ENCODE measurements at regions not wholly inside any gene's neighbourhood (a gene's known extent, or its start where the extent isn't known, plus 50 kb on each side); places are given as distances from the start of the nearest gene placed in this dataset.

DNA sequence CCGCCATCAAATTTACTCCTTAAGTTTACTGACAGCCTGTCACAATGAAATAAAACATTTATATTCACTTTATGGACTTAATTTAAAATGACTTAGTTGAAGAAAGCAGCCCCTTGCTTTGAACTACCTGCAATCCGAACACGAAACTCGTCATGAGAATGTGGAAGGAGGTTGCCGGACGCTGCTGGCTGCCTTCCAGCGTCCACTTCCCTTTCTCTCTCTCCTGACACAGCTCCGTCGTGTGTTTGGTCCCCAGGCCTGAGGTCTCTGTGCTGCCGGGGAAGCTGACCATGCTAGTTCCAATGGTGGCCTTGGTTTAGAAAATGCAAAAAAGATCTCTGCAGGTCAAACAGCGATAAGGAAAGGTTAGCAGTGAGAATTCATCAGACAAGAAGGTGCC, 519.7 kb downstream of the CDH26 start:
- no peak for DNase-seq (ENCODE audit: low read depth in 2 of 2)

DNA sequence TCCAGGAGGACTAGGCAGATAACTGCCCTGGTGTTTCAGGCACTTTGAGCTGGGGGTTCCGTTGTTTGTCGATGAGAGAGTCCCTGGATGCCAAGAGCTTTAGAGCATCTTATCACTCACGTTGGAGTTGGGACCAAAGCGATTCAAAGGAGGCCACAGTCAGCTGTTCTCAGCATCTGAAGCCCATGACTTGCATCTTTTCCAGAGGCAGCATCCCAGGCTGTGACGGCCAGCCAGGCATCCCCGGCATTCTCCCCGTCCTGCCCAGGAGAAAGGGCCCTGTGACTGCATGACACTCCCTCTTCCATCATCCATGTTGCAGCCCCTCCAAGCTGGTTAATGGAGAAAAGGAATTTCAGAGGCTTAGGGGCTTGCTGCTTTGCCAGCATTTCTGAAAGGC, 520.3 kb downstream of the CDH26 start:
- no peak for DNase-seq (ENCODE audit: low read depth in 2 of 2)

DNA sequence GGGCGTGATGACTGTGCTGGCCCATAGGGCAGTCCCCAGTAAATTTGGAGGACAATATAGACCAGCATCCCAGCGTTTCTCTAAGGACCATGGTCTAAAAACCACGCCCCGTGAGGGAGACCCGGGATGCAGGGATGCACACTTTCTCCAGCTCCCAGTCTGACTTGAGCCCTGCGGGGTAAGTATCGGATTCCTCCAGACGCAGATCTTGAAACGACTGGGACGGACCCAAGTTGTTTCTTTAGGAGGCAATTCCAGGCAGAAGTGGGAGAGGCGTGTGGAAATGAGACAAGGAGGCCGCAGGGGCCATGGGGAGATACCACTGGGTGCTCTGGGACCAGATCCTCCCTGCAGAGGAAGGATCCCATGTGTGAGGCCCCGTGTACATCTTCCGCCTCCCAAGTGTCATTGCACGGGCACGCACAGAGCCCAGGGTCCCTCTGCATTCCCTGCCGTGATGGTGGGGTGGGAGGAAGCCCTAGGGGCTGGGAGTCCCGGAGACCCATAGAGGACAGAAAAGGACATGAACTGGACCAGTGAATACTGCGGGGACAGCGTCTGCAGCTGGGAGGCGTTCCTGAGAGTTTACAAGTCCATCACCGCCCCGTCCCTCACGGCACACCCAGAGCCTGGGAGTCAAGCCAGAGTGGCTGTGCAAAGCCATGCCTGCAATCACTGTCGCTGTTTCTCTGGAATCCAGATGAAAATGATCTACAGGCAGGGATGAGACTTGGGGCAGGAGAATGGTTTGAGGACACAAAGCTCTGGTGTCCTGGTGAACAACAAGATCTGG, 522.9 kb downstream of the CDH26 start:
- no peak for DNase-seq (ENCODE audit: low read depth in 2 of 2)

DNA sequence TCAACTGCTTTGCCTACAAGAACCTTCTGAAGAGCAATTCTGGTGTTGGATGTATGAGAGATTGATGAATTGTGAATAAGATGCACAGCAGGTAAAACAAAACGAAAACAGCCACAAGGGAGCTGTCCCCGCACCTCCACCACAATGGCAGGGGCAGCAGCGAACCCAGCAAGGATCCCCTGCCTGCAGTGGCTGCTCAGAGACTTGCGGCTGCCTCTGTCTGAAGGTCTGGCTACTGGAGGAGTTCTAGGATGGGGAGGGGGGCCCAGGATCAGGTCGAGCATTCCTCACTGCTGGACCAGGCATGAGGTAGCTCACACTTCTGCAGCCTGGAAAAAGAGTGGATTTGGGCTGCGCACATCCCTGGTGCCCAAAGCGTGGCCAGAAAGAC, 523.5 kb downstream of the CDH26 start:
- DNase-seq (ENCODE audit: low read depth in 2 of 2): no peak

DNA sequence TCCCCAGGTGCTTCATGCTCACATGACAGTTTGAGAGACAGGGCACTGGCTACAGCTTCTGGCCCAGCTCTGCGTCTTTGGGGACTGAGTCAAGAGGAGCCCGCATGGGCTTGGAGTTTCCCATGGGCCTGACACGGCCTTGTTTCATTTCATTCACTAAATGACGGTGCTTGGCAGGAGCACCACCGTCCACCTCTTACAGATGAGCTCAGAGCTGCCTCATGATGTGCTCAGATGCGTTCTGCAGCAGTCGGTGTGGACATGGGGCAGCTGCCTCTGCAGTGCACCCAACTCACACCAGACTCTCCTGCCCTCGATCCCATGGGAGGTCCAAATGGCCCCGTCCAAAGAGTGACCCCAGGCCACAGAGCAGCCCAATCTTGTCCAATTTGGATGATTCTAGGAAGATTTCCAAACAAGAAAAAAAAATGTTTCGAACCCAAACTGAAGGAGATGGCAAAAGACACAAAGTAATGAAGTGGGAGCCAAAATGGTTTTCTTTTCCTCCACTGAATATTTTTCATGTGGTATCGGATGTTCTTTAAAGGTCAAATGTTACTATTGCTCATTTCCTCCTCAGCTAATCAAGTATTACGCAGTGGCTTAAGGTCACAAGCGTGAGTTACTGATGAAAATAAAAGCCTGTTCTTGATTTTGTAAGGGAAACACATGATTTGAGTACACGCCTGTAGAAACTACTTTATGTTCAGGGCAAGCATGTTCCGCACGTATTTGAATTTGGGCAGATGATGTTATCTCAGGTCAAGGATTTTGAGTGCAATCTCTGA, 524.2 kb downstream of the CDH26 start:
- DNase-seq (ENCODE audit: low read depth in 2 of 2): no peak

DNA sequence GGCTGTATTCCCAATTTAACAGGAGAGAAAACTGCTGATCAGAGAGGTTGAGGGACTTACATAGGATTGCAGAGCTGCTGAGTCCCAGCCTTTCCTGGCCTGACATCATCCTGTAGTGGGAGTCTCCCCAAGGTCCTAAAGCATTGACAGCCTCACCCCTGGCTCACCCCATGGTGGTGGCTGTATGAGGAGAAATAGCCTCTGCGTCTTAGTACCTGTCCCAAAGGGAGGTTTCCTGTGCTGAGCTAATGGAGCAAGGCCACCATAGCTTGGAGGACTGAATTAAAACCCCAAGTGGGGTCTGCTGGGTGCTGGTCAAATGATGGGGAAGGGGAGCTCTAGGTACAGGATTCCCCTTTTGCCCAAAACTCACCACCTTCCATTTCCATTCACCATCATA, 525.1 kb downstream of the CDH26 start:
- DNase-seq (ENCODE audit: low read depth in 2 of 2): no peak

DNA sequence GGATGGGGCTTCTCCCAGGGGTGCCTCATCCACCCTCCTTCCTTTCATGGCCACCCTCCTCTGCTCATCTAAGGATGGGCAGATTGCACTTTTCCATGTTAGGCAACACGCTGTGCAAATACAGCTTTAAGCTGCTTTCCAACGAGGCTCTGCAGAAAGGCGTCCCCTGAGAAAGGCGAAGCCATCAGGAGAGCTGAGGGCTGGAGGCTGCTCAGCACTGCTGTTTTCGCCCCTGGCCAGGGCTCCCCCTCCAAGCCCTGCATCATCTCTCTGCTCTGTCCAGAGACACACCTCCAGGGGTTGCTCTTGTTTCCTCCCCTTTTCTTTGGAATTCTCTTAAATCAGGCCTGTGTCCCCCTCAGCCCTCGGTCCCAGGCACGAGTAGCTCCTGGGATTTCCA, 526.1 kb downstream of the CDH26 start:
- DNase-seq (ENCODE audit: low read depth in 2 of 2): no peak

DNA sequence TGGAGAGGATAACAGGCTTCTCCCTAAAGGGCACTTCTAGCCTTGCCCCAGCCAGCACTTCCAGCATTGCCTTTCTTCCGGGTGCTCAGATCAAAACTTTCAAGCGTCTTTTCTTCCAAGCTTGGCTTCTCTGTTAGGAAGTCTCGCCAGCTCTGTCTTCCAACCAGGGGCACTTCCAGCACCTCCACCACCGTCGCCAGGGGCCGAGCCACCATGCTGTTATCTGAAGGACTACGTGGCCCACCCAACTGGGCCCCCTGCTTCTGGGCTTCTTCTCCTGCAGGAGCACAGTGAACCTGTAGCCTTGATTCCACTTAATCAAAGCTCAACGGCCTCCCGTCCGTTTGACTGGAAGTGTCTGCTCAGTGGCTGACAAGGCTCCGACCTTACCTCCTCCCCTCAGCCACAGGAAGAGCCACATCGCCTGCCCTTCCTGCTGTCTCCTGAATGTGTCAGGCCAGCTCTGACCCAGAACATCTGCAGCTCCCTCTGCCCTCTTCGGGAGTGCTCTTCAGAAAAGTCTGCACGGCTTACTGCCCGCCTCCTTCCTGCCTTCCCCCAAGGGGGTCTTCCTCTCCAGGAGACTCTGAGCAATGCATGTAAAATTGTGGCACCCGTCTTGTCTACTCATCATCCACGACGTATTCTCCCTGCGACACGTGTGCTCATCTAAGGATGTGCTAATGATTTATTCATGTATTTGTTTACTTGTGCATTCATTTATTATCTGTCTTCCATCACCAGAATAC, 527.0 kb downstream of the CDH26 start:
- no peak for DNase-seq (ENCODE audit: low read depth in 2 of 2)

DNA sequence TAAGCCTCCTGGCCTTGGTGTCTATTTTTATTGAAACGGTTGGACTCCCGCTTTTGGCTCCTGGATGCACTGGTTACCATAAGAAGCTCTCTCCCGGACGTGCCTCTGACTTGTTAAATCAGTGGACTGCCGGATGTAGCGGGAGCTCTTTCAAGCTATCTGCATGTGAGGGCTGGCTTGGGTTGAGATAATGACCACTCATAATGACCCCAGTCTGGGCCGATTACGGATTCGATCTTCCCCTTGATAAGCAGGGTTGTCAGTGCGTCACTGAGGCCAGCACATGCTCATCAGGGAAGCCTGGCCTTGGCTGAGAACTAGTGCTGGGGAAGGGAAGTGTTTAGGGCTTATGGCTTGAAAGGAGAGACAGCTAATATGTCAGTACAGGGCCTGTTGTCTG, 528.1 kb downstream of the CDH26 start:
- DNase-seq (ENCODE audit: low read depth in 2 of 2): no peak

DNA sequence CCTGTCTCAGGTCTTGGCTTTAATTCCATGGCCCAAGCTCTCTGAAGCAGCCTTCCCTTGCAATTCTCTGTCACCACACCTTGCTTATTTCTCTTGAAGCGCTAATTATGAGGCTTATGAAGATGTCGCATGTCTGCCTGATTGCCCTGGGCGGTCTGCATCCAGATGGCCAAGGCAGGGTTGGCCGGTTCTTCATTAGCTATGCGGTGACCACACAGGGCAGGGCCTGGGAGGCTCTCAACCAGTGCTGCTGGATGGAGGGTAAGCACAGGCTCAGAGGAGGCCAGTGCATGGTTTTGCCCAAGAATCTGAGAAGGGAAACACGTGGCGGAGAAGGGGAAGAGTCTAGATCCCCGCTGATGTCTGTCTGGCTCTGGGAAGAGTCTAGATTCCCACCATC, 528.7 kb downstream of the CDH26 start:
- DNase-seq (ENCODE audit: low read depth in 2 of 2): no peak

DNA sequence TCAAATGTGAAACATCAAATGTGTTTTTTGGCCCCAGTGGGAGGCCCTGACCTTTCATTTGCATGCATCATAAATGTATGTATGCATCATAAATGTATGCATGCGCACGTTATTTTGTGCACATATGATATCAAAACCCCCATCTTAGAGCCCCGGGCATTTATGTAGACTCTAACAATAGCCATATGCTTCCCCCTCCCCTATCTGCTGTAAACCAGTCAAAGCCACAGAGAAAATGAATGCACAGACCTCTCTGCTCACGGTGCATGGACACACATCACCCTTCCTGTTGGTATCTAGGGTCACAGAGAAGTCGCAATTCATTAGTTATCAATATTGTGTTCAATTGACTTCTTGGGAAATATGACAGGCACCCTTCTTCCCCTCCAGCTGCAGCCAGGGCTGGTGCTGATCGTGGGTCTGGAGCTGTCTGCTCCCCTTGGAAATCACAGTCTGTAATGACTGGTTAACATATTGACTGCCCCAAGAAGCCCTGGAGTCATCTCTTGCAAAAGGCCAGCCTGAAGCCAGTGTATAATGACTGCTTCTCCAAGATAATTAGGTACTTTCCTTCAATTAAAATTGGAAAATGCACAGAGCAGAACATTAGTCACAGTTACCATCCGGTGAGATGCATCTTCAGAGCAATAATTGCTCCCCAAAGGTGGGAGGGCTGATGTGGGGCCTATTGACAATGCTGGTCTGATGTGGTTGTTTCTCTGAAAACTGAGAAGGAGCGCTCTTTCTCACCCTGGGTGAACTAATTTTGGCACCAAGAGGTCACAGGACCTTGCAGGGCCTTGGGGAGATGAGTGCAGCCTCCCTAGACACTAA, 532.2 kb downstream of the CDH26 start:
- DNase-seq (ENCODE audit: low read depth in 2 of 2): no peak

DNA sequence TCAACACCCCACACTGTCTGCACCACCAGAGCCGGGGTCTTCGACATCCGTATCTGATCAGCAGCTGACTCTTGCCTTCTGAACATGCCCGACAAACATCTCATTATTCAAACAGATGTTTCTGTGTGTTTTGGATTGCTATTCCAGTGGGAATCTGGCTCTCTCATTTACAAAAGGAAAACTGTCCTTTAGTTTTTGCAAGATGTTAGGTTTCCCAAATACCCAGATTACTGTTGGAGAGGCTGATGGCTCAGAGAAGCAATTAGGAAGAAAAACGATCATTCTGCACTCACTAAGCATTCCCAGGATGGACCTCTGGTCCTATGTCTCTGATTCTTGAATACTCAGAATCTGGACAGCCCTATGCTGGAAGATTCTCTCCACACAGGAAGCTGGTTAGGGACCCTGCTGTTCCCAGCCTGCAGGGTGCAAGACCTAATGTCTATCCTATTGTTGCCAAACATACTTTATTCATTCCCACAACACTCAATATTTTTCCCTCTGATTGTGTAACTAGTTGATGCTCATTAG, 532.9 kb downstream of the CDH26 start:
- no peak for DNase-seq (ENCODE audit: low read depth in 2 of 2)

DNA sequence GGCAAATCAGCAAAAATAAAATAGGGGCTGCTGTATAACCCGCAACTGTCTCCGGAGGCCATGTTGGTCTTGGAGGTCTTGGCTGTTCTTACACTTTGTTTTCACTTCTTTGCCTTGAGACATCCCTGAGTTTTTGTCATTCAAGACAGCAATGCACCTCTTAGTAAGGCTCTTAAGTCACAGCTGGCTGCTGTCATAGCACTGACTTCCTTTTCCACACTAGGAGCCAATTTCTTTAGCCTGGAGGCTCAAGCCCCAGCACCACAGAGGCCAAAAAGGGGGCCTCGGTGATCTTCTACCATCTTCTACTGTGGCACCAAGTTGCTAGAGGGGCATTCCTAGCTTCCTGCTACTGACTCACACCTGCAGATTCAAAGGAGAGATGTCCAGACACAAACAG, 536.3 kb downstream of the CDH26 start:
- DNase-seq (ENCODE audit: low read depth in 2 of 2): no peak

DNA sequence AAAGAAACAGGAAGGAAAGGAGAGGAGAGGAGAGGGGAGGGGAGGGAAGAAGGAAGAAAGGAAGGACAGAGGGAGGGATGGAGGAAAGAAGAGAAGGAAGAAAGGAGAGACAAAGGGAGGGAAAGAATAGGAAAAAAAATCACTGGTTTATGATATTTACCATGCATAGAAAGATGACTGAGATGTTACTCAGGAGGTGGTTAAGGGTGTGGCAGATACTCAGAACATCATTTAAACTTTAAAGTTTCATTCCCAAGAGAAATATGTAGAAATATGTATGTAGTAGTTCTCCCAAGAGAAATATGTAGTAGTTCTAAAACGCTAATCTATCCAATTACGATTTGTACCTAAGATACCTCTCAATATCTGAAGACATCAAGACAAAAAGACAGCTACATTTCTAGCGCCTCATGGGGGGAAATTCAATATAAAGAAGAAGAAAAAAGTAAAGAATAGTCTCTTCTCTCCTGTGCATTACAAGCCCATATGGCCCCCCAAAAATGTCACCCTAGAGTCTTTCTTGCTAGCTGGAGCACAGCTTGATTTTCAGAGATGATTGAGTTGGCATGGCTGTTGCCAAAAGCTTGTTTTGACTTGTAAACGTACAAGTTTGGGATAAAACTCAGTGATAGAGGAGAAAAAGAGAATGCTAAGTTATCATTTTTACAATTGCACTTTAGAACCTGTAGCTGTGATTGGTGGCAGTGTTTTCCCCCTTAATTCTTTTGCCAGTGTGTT, 539.2 kb downstream of the CDH26 start:
- DNase-seq (ENCODE audit: low read depth in 2 of 2): no peak

DNA sequence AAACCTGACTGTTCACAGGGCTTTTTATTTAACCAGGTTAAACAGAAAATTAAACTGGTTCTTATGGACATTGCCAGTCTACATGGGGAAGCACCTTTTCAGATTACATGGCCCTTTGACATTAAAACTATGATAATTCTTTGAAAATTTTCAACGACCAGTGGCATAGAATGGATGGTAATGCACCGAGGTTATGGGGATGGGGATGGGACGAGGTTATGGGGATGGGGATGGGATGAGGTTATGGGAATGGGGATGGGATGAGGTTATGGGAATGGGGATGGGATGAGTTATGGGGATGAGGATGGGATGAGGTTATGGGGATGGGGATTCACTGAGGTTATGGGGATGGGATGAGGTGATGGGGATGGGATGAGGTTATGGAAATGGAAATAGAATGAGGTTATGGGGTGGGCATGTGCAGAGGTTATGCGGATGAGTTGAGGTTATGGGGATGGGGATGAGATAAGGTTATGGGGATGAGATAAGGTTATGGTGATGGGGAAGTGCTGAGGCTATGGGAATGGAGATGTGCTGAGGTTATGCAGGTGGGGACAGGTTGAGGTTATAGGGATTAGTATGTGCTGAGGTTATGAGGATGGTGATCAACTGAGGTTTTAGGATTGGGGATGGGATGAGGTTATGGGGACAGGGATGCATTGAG, 541.9 kb downstream of the CDH26 start:
- DNase-seq (ENCODE audit: low read depth in 2 of 2): no peak

DNA sequence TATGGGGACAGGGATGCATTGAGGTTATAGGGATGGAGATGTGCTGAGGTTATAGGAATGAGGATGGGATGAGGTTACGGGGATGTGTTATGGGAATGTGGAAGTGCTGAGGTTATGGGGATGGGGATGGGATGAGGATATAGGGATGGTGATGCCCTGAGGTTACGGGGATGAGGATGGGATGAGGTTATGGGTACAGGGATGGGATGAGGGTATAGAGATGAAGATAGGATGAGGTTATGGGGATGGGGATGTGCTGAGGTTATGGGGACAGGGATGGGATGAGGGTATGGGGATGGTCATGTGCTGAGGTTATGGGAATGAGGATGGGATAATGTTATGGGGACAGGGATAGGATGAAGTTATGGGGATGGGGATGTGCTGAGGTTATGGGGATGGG, 542.8 kb downstream of the CDH26 start:
- no peak for DNase-seq (ENCODE audit: low read depth in 2 of 2)

DNA sequence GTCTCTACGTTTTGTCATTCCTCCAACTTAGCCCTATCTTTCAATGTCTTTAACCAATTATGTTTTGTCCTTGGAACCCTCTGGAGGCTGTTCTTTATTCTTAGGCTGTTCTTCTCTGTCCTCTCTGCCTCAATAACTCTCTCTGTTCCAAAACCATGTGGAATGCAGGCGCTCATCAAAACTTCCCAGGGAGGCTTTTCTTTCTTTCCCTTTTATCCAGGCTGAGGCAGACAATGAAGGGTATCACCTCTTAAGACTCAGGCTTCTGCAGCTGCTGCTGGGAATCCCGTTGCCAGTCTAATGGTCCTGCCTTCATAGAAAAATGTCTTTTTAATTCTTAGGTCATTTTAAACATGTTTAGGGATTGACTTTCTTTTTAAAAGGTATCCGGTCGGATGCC, 544.7 kb downstream of the CDH26 start:
- no peak for DNase-seq (ENCODE audit: low read depth in 2 of 2)

DNA sequence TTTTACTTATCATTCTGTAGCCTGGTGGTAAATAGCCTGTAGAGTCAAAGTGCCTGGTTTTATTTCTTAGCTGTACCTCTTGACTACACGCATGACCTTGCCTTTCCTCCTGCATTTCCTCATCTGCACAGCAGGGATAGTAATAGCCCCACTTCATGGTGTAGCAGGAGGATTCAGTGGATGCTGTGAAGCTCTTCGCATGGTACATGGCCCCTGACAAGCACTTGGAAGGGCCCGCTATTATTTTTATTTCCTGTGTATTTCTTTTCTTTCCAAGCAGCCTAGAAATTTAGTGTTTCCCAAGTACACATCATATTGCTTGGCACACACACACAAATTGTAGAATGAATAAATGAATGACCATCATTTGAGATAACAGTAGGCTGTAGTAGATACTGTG, 547.2 kb downstream of the CDH26 start:
- DNase-seq (ENCODE audit: low read depth in 2 of 2): no peak

DNA sequence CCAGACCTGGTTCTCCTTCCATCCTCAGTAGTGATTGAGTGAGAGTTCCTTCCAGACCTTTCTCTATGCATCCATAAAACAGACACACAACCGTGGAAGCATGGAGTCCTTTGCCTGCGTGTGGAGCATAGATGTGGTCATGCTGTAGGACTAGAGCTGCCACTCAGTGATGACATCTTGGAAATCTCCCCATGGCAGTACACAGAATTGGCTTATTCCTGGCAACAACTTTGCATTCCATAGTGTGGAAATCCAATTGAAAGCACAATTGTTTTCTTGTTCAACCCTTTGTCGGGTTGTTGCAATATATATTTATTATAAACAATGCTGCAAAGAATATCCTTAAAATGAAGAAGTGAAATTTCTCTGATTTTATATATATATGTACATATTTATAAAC, 547.8 kb downstream of the CDH26 start:
- DNase-seq (ENCODE audit: low read depth in 2 of 2): no peak

DNA sequence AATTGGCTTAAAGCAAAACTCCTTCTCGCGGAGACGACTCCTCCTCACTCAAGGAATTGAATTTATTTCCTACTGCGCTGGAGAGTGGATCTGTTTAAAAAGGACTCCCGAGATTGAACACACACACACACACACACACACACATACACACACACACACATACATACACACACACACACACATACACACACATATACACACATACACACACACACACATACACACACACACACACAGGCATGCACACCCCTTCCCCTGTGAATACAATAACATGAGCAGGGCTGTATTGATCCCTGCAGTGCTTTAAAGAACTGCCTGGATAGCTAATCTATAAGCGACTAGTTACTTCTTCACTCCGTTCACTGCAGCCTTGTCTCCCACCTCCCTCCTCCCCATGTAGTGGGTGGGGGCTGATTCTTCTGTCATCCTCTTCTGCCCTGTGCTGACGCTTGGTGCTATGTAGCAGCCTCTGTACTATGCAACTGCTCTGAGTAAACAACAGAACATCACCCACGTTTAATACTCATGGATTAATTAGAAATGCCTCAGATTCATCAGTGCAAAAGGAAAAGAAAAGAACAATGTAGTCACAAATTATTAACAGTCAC, 549.0 kb downstream of the CDH26 start:
- DNase-seq (ENCODE audit: low read depth in 2 of 2): no peak

Measured in stimulated activated CD8-positive, alpha-beta memory T cell treated with anti-CD3 and anti-CD28 coated beads, Interleukin-7, amount 100 ng/mL, for 1 hour (primary cell).